HG03025 (cell line): ENCODE measurements at regions not wholly inside any gene's neighbourhood (a gene's known extent, or its start where the extent isn't known, plus 50 kb on each side); places are given as distances from the start of the nearest gene placed in this dataset.

ENCODE experiments used
- ATAC-seq: cut with Tn5 transposase; IDR thresholded peaks from one replicate; pipeline ENCODE4 v1.9.1; 2021; ENCODE audit warnings: mild to moderate bottlenecking, moderate library complexity; ENCODE audit not compliant: unreplicated experiment, low FRiP score

GRCh38 chr11:87397011-87397865 lies 359.5 kb downstream of the TMEM135 start:
- no peak for ATAC-seq

GRCh38 chr11:87394924-87395323 lies 357.2 kb downstream of the TMEM135 start:
- ATAC-seq, result no peak

GRCh38 chr11:87392665-87393064 lies 354.9 kb downstream of the TMEM135 start:
- ATAC-seq, result no peak

- no peak for ATAC-seq
Measured at GRCh38 chr11:87391496-87391895, 353.8 kb downstream of the TMEM135 start.

DNA sequence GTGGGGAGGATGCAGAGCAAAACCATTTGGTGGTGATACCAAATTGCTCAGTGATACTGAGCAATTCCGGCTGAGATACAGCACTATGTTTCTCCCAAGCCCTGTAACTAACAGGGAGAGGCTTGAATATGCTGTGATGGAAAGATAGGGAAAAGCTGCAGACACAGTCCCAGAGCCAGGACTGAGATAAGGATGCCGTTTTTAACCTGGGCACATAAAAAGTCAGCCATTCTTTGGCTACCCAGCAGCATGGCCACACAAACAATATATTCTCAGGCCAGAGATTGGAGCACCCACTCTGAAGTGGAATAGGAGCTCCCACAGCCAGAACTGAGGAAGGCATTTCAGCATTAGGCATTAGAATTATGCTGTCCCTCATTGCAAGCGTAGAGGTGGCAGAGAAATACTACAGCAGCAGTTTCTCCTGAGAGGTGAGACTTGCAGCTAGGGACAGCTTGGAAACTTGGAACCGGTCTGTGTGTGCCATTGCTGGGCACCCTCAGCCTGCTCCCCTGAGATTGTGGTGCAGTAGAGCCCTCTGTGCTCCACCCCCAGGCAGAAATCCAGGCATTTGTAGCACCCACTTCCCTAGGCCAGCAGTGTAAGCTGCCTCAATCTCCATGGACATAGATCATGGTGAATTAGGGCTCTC lies 346.5 kb downstream of the TMEM135 start:
- ATAC-seq, result no peak

GRCh38 chr11:87374038-87374807 lies 336.5 kb downstream of the TMEM135 start:
- ATAC-seq, result no peak
